Renal pelvis (tissue), 1 donor: ENCODE measurements at regions not wholly inside any gene's neighbourhood (a gene's known extent, or its start where the extent isn't known, plus 50 kb on each side); places are given as distances from the start of the nearest gene placed in this dataset.

Experiments
- DNase-seq: peaks from one replicate; pipeline ENCODE4 v3.0.0-alpha.2; 2013

GRCh38 chr1:232382671-232383070 is 247.3 kb downstream of the SIPA1L2 start:
- DNase-seq, result no peak

GRCh38 chr1:232381394-232382100 is 248.4 kb downstream of the SIPA1L2 start:
- no peak for DNase-seq

- no peak for DNase-seq
These were observed 249.3 kb downstream of the SIPA1L2 start for GRCh38 chr1:232380596-232380995.

- no peak for DNase-seq
These were observed 249.8 kb downstream of the SIPA1L2 start for GRCh38 chr1:232380131-232380530.

GRCh38 chr1:232379063-232379434 is 250.9 kb downstream of the SIPA1L2 start:
- no peak for DNase-seq

GRCh38 chr1:232378266-232379062 is 251.5 kb downstream of the SIPA1L2 start:
- DNase-seq, result peak; percentile 65

- no peak for DNase-seq
These were observed 252.5 kb downstream of the SIPA1L2 start for GRCh38 chr1:232377494-232377770.

- DNase-seq, result no peak
These were observed 253.1 kb downstream of the SIPA1L2 start for GRCh38 chr1:232376632-232377493.

- DNase-seq, result no peak
These were observed 257.0 kb downstream of the SIPA1L2 start for GRCh38 chr1:232372841-232373440.

GRCh38 chr1:232372431-232372830 is 257.5 kb downstream of the SIPA1L2 start:
- no peak for DNase-seq

- DNase-seq, result no peak
These were observed 260.3 kb downstream of the SIPA1L2 start for GRCh38 chr1:232369451-232370296.

GRCh38 chr1:232368821-232369321 is 261.1 kb downstream of the SIPA1L2 start:
- no peak for DNase-seq

GRCh38 chr1:232367293-232367692 is 262.6 kb downstream of the SIPA1L2 start:
- no peak for DNase-seq

- no peak for DNase-seq
These were observed 265.1 kb downstream of the SIPA1L2 start for GRCh38 chr1:232364654-232365382.

GRCh38 chr1:232363008-232363407 is 266.9 kb downstream of the SIPA1L2 start:
- no peak for DNase-seq

GRCh38 chr1:232357416-232357815 is 272.5 kb downstream of the SIPA1L2 start:
- DNase-seq, result no peak

- no peak for DNase-seq
These were observed 274.5 kb downstream of the SIPA1L2 start for GRCh38 chr1:232355162-232356006.

- DNase-seq, result peak; percentile 22
These were observed 276.9 kb downstream of the SIPA1L2 start for GRCh38 chr1:232353001-232353400.

- DNase-seq, result no peak
These were observed 277.6 kb downstream of the SIPA1L2 start for GRCh38 chr1:232352366-232352765.
